ENCODE measurements at regions not wholly inside any gene's neighbourhood (a gene's known extent, or its start where the extent isn't known, plus 50 kb on each side); places are given as distances from the start of the nearest gene placed in this dataset.

GRCh38 chr4:110705440-110705782 is 82.5 kb upstream of the PITX2 start:
- TF ChIP-seq CTCF (IDR thresholded peaks at IDR 0.05; ENCODE audit: insufficient read depth, low read length, poor library complexity, severe bottlenecking) (no peak), EZH2phosphoT487 (conservative IDR thresholded peaks at IDR 0.05; ENCODE audit: low read length) (no peak)
